HG02610 (cell line): ENCODE measurements at regions not wholly inside any gene's neighbourhood (a gene's known extent, or its start where the extent isn't known, plus 50 kb on each side); places are given as distances from the start of the nearest gene placed in this dataset.
"Not testable (repeated sequence)": the region's sequence is repeated elsewhere in the genome, so short reads cannot be mapped to it uniquely, and the experiment has no call there.

ENCODE experiments used
- ATAC-seq: cut with Tn5 transposase; IDR thresholded peaks from one replicate; pipeline ENCODE4 v1.9.1; 2021; ENCODE audit warnings: mild to moderate bottlenecking, moderate library complexity; ENCODE audit not compliant: unreplicated experiment

DNA sequence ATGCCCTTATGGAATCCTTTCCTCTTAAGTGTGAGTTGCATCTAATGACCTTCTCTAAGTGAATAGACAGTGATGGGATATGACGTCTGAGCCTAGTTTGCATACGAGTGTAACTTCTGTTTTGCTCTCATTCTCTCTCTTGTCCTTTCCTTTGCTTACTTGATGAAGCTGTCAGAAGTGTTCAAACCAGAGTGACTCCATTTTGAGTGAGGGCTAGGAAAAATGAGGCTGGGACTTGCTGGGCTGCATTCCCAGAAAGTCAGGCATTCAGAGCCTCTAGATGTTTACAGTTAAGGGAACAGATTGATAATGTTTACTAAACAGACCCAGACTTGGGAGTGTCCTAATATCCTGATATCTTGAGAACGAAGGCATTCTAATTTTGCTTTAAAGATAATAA, 311.2 kb upstream of the SOX4 start:
- ATAC-seq, result not testable (repeated sequence)

DNA sequence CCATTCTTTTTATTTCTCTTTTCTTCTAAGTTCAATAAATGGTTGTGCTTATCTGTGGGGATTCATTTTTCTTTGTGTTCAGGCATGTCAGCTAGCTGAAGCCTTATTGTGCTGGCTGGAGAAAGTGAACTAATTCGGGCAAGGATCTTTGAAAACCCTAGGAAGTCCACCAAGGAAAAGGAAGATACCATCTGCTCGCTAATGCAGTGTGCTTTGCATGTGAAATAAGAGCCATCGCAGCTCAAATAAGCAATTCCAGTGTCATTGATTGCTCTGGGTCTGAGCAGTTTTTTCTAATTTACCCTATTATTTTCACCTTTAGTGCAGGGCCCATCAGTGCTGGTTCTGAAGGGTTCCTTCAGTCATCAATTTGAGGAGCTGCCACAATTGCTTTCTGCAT, 309.4 kb upstream of the SOX4 start:
- ATAC-seq, result no peak

DNA sequence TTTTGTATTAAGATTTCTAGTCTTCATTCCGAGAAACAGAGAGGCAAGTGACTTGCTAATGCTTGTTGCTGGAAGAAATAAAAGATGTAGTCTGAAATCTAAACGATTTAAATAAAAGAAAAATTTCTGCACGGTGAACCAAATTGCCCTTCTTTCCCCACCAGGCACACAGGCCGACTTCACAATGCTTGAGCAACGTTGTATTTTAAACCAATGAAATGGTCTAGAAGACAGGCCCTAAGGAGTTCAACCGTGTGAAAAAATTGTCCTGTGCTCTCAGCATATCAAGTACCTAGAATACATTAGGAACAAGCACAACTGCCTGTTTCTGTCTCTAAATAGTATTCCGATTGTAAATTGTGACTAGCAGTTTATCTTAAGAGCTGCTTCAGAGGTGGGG, 308.8 kb upstream of the SOX4 start:
- no peak for ATAC-seq

DNA sequence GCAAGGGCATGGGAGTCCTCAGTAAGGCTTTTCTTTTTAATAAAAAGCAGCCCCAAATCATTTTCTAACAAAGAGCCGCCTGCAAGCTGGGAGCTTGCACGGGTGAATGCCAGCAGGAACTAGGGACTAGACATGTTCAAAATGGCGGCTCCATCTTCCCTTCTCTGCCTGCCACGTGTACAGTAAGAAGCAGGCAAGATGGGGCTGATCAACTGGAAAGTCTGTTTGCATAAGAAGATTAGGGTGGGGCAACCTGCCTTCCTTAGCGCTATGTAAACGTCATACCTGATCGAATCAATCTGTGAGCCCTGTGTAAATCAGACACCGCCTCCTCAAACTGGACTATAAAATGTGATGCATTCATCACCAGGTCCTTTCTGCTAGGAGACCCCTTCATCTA, 299.4 kb upstream of the SOX4 start:
- ATAC-seq, result no peak

DNA sequence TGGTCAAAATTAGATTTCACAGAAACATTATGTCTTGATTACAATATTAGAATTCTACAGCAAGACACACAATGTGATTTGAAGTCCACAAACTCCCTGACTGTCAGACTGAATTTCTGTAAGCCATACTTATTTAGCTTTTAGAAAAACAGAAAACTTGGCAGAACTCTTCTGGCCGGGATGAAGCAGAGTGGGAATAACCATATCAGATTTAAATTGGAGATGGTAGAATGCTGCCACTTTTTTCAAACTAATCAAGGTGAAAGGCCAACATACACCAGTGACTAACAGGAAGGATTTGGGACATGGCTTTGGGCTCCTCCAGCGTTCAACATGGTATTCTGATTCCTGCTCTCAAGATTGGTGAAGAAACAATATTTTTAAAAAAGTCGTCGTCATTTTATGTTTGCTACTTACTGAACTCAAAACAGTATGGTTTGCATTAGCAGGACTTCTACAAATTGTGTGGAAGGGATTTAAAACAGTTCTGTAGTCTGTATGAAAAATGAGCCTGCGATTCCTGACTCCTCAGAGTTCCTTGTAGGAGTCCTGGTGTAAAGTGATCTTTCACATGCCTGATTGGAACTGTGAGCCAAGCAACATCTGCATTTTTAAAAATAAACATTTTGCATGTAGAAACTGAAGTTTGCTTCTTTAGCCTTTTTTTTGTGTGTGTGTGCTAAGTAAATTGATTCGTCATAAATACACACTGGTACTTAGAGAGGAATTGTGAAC, 297.9 kb upstream of the SOX4 start:
- ATAC-seq, result no peak

DNA sequence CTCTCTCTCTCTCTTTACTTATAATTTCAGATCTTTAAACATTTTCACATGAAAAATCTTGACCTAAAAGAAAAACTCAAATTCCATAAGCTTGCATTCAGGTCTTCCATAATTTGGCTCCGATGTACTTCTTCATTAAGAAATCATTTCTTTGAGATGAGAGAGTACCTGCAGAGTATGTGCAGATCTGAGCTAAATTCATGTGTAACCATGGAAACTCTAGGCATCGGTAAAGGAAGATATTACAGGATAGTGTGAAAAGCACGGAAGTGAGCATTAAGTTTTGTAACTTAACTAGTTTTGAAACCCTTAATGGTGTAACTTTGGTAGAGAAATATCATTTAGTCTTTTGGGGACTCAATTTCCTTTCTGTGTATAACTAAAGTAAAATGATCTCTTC, 295.9 kb upstream of the SOX4 start:
- no peak for ATAC-seq

DNA sequence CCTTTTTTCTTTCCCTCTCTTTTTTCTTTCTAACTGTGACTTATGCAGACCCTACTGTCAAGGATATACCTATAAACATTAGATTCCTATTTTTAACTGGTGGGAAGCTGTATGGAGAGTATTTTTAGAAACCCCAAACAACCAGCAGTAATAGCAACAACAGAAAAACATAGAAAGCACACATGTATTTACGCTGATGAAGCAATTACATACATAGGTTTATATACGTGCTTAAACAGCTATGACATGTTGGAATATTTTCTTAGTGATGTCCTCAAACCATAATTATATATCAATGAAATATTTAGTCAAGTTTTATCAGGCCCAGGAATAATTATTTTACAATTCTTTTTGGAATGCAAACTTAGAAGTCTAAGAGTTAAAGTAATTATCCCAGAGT, 294.3 kb upstream of the SOX4 start:
- no peak for ATAC-seq

DNA sequence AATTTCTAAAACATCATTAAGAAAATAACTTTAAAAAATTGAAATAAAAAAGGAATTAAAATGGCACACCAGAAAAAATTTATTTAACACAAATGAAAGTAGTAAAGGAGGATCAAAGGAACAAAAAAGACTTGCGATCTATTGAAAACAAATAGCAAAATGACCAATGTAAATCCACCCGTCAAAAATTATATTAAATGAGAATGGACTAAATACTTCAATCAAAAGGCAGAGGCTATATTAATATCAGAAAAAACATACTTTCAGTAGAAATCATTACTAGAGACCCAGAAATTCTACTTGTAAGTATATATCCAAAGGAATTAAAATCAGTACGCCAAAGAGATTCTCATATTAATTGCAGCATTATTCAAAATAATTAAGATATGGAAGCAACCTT, 293.1 kb upstream of the SOX4 start:
- no peak for ATAC-seq

DNA sequence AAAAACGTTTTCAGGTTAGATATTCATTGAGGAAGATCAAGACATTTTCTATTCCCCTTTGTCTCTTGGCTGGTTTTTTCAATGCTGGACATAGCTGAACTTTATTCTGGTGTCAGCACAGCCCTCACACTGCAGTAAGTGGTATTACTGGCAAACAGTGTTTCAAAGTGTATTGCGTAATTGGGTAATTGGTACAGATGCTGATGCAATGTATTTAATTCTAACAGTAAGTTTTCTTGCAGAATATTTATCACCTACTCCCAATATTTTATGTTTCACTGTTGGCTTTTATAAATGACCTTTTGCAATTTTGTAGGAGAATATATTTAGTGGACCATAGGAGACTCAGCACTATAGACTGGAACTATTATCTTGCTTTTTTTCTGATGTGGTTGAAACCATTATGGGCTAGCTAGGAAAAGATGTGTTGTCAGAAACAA, 287.6 kb upstream of the SOX4 start:
- ATAC-seq, result no peak

DNA sequence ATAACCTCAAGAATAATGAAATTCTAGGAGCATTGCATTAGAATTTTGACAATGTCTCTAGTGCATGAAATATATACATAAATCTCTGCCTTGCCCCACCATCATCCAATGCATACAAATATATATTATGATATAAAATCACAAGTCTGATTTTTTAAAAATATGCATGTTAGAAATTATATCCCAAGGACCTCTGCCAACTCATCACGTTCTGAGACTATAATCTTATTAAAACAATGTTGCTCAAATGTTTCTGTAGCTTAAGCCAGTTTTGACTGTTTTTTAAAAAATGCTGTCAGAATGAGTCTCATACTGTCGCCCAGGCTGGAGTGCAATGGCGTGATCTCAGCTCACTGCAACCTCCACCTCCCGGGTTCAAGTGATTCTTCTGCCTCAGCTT, 287.0 kb upstream of the SOX4 start:
- no peak for ATAC-seq

DNA sequence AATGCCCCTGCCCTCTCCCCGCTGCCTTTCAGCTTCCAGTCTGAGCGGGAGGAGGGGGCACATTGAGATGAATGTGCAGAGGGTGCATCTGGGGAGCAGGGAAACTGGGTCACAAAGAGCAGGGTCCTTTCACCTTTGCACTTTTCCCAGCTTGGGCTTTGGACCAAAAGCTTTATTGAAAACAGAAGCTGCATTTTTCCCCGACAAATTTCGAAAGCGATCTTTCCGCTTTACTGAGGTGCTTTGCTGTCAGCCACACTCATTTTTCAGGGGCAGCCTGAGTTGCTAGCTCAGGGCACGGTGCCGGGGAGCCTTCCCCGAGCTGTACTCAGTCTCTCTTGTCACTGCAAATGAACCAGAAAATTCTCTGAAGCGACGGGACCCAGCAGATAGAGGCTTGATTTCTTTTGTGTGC, 283.7 kb upstream of the SOX4 start:
- no peak for ATAC-seq

DNA sequence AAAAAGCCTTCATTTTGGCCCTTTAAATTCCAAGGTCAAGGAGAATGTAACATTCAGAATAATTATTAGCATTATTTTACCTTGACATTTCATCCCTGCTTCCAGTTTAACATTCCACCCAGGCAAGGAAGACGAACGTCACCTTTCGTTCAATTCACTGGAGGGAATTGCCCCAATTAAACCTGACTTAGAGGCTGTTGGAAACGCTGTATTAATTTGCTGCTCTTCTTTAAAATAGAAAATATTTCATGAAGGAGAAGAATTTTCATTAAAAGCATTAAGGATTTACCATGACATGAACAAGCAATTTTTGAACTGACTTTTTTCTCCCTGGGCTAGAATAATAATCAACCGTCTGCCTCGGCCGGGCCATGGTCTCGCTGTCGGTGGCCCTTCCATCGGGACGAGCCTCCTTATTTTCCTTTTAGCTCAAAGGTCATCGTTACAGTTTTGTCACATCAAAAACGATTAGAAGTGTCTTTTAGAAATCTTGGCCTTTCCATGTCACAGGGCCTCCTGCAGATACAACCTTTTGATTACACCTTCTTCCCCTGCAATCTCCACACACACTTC, 282.9 kb upstream of the SOX4 start:
- ATAC-seq, result no peak

DNA sequence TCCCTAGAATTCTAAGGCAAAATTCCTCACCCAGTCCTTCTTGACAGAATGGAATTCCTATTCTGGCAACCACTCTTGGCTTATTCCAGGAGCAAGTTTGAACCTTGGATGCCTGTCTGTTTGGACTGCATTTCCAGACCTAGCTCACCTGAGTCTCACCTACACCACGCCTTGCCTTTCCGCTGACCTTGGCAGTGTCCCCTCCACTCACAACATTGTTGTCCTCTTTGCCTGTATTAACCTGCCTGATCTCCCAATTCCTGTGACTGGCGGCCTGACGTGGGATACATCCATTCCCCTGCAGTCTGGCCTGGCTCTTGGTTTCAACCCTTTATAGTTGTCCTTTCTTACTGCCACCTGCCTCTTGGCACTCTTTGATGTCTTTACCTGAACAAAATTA, 281.4 kb upstream of the SOX4 start:
- ATAC-seq, result no peak

DNA sequence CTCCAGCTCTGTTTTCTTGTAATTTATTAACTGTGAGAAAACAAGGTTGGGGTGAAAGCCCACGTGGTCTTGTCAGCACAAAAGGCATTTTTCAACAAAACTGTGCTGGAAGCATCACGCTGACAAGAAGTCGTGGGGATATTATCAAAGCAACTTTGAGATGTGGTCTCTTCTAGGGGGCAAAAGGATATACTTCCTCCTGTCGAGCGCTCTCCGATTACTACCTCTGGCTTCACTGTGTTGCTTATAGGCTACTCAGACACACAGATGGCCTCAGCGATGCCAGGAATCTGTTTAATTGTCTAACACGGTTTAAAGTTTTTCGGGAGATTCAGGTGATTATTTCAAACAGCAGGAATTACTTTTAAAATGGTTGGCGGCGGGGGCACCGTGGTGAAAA, 275.9 kb upstream of the SOX4 start:
- no peak for ATAC-seq

DNA sequence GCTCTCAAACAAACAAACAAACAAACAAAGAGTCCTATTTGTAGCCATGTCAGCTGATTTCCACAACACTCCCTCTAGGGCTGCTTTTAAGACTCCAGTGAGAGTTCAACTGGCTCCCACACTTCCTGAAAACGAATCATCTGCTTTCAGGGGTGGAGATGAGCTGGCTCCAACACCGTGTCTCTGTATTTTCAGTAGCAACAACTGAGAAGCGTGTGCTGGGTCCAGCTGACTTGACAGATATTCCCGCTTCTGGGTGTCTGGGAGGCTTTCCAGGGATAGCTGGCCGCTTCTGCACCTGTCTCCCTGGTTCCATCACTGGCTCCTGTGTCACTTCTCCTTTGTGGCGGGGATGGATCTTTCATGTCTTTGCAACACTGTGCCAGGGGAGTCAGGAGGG, 272.5 kb upstream of the SOX4 start:
- no peak for ATAC-seq

DNA sequence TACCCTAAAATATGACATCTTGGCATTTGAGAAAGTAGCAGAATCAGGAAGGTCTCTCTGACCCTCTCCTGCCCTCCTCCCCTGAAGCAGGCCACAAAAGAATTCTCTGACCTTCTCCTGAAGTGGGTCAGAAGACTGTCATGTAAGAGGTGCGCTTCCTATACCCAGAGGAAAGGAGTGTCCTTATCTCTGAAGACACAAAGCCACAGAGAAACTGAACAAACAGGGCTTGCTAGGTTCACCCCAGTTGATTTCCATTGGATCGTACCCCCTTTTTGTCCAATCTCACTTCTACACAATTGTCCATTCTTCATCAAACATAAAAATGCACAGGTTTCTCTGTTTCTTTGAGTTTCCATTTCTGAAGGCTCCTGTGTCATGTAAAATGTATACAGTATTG, 272.0 kb upstream of the SOX4 start:
- no peak for ATAC-seq

DNA sequence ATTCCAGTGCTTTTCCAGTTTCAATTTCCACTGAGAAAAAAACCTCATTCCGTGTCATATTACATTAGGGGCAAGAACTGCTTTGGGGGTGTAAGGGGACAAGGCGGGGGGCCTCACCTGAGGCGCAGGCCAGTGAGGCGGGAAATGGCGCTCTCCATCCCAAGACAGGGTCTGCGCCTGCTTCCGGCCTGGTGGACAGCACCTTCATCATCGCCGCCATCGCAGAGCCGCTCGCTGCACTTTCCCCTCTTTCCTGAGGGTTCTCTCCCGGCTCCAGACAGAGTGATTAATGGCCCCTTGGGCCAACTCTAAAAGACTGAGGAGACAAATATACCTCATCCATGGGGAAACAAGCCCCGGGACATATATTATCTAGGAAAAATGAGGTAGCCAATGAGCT, 270.0 kb upstream of the SOX4 start:
- ATAC-seq, result no peak

DNA sequence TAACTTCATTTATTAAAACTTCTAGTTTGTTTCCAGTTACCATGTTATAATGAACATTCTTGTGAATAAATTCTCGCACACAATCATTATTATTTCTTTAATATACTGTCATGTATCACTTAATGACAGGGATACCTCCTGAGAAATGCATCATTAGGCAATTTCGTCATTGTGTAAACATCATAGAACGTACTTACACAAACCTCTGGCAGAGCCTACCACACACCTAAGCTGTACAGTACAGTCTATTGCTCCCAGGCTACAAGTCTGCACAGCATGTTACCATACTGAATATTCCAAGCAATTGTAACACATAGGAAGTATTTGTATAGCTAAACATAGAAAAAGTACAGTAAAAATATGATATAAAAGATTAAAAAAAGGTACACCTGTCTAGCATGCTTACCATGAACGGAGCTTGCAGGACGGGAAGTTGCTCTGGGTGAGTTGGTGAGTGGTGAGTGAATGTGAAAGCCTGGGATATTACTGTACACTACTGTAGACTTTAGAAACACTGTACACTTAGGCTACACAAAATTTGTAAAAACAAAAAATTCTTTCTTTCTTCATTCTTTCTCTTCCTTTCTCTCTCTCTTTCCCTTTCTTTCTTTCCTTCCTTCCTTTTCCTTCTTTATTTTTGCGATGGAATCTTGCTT, 268.2 kb upstream of the SOX4 start:
- no peak for ATAC-seq

DNA sequence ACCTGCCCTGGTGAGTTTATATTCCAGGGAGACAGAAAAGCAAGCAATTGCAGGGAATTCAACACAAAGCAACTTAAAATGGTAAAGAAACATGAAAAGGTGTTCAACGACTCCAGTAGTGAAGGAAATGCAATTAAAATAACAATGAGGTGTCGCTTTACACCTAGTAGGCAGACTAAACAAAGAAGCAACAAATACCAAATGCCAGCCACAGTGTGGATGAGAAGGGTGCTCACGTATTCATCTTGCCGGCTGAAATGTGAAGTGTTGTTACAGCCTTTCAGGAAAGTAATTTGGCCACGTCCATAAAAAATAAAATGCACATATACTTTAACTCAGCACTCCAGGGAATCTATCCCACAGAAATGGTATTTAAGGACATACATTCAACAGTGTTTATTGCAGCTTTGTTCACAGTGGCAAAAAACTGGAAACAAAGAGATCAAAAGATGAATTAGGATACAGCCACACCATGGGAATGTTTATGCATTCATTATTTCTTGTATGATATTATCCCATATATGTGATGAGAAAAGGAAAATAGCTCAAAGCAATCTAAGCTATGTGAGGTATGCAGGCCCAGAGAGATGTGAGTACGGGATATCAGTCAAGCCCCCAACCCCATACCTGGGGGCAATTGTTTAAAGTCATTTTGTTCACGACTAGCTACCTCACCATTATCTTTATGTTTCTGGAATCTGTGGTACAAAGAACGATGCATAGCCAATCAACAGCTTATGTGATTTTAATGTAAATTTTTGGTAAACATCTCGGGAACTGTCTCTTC, 266.0 kb upstream of the SOX4 start:
- no peak for ATAC-seq

DNA sequence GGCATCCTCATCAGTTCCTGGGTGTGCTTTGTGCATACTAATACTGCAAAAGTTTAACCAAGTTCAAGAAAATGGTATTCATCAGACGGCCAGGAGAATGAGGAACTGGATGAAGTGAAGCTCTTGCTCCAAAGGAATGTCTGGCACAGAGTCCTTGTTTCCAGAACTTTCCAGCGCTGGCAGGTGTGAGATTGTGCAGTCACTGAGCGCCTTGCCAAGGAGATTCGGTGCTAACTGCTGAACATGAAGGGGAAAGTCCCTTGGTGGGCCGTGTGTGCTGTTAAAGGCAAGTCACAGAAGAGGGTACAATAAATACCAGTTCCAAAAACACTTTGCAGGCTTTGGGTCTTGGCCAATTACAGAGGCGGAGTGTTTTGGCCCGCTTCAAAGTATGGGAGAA, 262.3 kb upstream of the SOX4 start:
- no peak for ATAC-seq

DNA sequence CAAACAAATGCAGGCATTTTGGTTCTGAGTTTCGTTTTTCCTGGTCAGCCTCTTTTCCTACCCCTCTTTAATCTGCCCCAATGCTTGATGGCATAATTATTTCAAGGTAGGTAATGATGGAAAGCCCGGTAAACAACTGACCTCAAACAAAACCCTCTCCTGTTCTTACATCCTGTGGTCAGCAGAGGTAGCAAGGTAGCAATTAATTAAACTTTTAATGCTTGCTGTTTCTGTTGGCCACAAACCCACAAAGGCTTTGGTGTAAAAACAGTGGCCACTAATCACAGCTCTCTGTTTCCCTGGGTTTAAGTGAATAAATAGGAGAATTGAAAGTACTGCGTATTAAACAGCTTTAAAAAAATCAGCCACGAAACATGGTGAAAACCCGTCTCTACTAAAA, 261.5 kb upstream of the SOX4 start:
- no peak for ATAC-seq

DNA sequence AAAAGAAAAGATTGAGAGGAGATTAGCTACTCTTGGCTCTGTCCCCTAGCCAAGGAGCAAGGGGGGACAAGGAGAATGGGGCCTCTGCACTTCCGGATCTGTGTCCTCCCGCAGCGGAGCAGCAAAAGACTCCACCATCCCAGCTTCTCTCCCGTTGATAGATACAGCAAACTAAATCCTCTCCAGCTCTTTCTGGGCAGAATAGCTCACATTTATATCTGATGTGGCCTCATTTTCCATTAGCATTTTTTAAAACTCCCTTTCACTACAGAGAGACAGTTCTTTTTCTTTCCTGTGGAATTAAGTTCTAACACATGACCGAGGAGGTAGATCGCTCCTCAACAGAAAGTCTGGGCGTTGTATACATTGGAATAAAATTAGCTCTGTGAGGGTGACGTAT, 260.9 kb upstream of the SOX4 start:
- ATAC-seq, result no peak
